ENCODE measurements at regions not wholly inside any gene's neighbourhood (a gene's known extent, or its start where the extent isn't known, plus 50 kb on each side); places are given as distances from the start of the nearest gene placed in this dataset.

GRCh38 chr14:83867566-83868225 is 1662.2 kb upstream of the FLRT2 start:
- TF ChIP-seq CTCF (IDR thresholded peaks at IDR 0.05) (no peak), POLR2A (IDR thresholded peaks at IDR 0.05) (no peak)
